ENCODE measurements at regions not wholly inside any gene's neighbourhood (a gene's known extent, or its start where the extent isn't known, plus 50 kb on each side); places are given as distances from the start of the nearest gene placed in this dataset.

DNA sequence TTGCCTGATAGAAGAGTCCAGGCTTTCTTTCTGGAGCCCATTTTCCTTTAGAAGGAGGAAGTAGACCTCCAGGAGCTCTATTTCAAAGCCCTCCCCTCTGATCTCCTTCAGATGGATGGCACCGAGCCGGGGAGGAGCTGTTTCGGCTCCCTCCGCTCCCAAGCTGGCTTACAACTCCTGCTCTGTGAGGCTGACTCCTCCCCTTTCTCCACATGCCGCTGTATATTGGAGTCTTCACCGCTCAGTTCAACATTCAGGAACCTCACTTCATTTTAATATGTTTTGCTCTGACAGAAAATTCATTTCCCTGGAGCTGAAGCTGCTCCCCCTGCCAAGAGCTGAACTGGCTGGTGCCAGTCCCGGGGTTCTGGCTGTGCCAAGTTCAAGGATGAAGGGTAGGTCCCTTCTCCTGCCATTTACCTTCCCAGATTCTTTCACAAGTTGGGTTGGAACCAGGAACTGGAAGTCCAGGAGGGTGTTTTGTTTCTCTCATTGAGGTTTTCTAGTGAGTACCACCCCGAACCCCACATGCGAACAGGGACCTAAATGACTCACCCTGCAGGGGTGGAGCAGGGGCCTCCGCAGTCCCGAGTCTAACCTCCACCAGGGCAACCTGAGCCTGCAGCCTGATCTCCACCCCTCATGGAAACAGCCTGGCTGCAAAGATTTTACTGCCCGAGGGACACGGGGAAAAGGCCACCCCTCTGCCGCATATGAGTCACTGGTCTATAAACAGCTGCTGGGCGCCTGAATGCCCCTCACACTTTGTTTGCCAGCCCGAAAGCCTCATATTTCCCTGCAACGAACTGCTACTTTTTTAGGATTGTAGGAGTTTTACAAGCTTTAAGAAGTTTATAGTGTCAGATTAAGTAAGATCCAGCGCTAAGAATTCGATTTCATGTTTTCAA, 68.6 kb upstream of the FOXA2 start:
- DNase-seq (ENCODE audit: low read depth): no peak

DNA sequence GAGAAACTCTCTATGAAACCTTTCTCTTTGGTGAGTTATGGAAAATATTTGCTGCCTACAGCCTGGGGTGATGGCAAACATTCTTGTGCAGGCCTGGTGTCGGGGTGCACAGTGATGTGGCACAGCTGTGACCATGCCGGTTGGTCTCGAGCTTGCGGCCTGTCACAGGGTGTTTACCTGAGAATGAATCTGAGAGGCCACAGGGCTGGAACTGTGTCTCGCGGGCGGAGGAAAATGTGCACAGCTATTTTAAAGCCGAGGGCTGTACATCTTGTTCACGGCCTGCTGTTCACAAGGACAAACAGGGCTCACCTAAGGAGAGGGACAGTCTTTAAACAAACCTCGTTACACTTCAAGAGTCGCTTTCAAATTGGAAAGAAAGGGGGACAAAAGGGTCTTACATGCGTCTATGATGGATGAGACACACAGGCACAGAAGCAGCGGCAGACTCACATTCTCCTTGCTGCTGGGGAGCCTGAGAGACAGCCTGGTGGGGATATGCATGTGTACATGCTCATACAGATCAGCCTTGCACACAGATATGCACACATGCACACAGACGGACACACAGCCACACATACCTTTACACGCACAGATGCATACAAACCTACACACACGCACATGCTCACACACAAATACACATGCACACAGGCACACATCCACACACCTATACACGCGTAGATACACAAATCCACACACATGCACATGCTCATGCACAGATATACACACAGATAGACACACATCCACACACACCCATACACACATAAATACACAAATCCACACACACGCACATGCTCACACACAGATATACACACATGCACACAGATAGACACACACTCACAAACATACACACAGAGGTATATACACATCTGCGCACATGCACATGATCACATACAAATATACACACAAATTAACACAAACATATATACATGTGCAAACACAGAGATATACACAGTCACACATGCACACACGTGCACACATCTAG, 69.6 kb upstream of the FOXA2 start:
- DNase-seq (ENCODE audit: low read depth): no peak

DNA sequence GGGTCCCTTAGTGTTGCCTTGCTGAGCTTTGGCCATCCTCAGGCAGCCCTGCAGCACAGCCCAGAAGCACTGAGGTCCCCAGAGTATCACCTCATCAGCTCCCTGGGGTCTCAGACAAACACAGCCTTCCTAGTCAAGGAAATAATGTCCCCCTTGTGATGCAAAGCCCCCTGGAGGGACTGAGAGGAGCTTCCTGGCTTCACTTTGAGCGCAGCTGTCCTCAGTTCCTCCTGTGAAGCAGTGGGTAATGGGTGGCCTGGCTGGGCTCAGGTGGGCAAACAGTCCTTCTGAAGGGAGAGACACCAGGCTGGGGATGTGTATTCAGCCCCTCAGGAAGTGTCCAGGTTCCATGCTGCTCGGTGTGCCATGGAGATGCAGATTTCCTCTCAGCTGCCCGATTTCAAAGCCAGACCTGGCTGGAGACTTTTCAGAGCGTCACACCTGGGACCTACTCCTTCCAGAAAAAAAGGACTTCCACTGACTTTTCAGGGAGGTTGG, 79.2 kb upstream of the FOXA2 start:
- no peak for DNase-seq (ENCODE audit: low read depth)

DNA sequence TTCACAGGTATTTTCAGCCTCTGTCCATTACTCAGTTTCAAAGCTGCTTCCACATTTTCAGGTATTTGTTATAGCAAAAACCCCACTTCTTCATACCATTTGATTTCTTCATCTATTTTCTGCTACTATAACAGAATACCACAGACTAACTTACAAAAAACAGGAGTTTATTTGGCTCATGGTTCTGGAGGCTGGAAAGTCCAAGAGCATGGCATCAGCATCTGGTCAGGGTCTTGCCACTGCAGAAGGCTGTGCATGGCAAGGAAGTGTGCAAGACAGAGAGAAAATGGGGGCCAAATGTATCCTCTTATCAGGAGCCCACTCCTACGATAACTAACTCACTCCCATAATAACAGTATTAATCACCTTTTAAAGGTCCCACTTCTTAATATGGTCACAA, 82.8 kb upstream of the FOXA2 start:
- DNase-seq (ENCODE audit: low read depth): no peak

DNA sequence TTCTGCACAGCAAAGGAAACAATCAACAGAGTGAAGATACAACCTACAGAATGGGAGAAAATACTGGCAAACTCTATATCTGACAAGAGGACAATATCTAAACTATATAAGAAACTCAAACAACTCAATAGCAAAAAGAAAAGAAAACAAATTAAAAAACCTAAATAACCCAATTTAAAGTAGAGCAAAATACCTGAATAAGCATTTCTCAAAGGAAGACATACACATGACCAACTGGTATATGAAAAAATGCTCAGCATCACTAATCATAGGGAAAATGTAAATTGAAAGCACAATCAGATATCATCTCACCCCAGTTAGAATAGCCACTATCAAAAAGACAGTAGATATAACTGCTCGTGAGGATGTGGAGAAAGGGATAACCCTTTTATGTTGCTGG, 87.8 kb upstream of the FOXA2 start:
- no peak for DNase-seq (ENCODE audit: low read depth)

DNA sequence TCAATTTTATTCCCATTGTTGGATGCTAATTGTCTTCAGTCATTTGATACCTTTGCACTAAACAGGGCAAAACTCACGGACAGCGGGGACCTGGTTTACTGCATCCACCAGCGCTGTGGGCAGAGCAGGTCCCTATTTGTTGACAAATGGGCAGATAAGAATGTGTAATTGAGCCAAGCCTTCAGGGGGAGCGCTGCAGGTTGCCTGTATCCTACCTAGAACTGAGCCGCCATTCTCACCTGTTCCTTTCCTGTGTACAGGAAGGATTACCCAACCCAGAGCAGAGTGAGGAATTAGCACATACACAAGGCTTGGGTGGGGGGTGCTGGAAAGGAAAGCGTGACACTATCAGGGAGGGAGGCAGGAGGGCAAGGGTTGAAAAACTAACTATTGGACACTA, 89.1 kb upstream of the FOXA2 start:
- DNase-seq (ENCODE audit: low read depth): no peak

DNA sequence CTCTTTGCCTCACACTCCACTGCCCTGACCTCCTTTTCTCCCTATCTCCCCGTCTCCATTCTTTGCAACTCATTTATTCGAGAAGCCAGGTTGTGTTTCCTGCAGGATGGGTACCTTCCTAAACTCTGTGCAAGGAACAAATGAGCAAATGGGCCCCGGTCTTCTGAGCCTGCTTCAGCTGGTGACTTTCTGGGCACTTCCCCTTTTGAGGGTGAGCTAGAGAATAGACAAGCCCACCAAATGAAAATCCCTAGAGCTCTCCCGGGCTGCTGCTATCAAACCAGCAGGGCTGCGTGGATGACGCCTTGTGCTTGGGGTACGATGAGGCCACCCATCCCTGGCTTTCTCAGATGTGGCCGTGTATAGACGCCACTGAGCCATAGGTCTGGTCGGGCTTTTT, 91.0 kb upstream of the FOXA2 start:
- no peak for DNase-seq (ENCODE audit: low read depth)

DNA sequence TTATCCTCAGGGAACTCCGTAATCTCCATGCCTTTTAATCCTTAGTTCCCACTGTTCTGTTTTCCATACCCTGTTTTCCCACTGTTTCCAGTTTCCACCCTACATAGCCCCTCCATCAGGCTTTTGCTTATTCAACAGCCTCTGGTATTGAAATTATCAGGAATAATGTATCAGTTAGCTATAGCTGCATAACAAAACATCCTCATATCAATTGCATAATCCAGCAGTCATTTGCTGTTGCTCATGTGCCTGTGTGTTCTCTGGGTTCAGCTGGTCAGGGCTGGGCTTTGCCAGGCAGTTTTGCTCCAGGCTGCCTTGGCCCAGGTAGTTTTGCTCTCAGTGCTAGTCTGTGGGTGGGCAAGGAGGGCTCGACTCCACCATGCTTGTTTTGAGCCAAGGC, 94.3 kb upstream of the FOXA2 start:
- DNase-seq (ENCODE audit: low read depth): no peak

DNA sequence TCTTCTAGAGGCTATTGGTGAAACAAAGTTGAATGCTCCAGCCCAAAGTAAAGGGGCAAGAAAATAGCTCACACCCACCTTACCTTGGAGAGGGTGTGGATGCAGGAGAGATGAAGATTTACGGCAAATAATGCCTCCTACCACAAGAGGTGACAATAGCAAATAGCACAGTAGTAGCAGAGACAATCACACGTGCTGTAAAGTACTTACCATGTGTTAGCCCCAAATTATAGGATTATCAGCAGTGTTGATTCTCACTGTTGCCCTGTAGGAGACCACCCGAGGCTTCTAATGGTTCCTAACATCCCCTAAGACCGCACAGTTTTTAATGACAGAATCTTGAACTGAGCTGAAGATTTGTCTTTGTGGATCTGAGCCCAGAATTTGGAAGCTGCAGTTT, 94.8 kb upstream of the FOXA2 start:
- DNase-seq (ENCODE audit: low read depth): no peak

DNA sequence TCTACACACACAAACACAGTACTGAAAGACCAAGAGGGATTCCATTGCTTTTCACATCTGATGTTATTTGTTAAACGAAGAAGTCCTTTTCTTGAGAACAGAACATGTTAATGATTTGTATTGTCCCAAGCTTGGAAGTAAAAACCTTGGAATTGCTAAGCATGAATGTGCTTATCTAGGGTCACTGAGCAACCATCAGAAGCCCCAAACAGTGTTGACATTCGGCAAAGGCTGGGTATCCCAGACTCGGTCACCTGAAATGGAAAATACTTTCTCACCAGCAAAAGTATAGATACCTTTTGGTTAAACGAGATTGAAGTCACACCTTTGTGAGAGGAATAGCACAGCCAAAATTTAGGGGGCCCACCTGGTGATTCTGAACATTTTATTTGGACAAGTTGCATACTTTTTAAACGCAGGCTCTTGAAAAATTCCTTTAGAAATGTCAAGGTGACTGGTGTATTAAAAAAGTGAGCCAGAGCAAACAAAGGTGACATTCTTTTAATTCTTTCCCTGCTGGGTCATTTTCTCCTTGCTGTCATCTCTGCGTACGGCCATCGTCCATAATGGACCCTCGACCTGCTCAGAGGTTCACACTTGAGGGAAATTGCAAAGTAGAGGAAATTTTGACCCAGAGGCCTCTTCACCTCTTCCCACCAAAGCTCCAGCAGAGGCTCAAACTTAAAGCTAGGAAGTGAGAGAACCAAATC, 95.8 kb upstream of the FOXA2 start:
- no peak for DNase-seq (ENCODE audit: low read depth)

DNA sequence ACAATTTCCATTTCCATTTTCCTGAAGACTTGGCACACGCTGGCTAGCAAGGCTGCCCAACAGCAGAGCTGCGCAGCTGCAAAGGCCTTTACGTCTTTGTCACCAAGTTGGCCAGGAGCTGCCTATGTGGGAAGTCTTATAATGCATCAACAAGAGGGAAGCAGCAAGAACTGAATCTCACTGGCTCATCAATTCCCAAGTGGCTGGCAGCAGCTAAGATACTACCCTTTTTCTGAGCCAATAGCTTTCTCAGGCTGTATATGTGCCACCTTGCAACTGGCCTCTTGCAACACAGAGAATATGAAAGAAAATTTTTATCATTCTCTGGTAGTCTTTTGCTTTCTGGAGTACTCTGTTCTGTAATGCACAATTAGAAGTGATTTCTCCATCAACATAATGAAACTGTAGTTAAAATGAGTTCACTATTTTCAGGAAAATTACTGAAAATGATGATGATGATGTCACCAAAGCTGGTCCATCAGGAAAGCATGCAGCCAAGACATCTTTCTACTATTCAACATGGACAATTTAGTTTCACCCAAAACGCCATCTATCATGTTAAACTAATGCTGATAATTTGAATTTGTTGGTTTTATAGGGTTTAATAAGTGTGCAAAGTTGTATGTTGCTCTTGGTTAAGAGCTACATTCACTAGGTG, 97.3 kb upstream of the FOXA2 start:
- DNase-seq (ENCODE audit: low read depth): no peak

DNA sequence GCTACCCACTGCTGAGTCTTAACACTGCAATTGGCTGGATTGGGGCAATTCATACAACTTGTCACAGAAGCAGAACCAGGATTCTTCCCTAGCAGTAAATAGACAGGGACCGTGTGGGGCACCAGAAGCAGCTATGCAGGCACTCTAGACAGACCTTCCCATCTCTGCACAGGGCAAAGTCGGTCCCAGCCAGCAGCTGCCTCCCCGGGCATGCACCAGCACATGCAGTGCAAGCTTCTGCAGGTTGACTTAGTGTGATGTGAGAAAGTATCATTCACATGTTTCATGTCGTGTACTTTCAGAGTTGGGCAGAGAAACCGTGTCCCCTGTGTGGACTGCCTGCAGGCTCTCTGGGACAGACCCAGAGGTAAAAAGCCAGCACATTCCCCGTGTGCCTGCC, 98.0 kb upstream of the FOXA2 start:
- DNase-seq (ENCODE audit: low read depth): no peak

DNA sequence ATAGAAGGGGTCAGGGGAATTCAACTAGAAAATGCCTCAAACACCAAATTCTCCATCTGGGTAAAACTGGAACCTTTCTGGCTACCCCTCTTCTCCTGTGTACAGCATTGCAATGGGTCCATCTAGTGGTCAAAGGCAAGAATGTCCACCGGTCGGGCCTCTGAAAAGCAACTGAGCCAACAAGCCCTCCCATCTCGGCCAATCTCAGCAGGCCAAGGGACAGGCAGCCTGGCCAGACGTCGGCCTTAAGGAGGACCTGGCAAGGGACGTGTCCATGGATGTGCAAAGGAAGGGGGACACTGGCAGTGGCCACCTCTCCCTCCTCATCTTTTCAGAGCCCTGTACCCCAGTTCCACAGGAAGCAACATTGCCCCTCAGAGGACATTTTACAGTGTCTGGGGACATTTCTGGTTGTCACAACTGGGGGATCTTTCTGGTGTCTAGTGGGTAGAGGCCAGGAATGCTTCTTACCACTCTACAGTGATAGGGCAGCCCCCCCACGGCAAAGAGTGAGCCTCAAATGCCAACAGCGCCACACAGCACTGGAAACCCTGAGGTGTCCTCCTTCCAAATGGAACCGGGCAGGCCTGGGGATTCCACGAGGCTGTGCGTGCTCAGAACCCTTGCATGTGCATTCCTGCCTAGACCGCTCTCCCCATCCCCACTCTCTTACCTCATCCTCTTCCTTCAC, 99.8 kb upstream of the FOXA2 start:
- DNase-seq (ENCODE audit: low read depth): peak; percentile 48

DNA sequence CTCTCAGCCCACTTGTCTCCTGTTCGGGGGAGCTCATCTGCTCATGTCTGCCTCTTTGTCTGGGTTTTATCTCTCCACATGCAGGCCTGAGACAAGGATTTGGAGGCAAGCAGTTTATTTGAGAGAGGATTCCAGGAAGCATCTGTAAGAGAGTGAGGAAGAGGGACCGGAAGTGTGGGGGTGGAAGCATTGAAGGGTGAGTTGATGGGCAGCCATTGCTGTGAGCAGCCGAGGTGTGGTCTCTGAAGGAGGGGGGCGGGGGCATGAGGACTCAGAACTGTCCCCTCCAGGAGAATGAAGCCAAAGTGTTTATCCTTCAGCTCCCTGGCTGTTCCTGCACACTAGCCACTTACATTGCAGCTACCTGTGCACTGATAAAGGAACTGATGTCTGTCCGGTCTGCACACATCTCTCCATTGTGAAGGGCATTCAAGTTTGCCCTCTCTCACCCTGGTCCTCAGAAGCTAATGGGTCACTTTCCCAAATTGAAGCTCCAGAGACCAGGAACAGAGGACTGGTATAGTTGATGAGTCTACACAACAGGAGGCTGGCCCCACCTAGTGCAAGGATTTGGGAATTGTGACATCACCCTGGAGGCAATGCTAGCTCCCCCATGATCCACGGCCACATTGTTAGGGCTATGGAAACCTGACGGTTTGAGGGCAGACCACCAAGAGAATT, 100.5 kb upstream of the FOXA2 start:
- DNase-seq (ENCODE audit: low read depth): no peak

DNA sequence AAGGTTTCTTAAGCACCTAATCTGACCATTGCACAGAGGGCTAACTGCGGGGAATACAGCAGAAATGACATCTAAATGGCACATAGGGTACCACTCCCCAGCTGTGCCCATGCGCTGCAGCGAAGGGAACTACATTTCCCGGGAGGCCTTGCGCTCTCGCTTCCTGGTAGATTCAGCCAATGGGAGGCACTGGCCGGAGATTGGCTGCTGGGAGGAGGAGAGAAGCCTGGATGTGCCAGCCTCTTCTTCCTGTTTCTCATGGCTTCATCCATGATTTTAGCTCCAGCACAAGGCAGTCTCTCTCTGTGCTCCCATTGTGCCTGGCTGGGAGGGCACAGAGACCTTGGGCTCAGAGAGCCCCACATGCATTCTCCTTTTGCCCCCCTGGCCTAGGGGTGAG, 101.7 kb upstream of the FOXA2 start:
- peak; percentile 21 for DNase-seq (ENCODE audit: low read depth)

DNA sequence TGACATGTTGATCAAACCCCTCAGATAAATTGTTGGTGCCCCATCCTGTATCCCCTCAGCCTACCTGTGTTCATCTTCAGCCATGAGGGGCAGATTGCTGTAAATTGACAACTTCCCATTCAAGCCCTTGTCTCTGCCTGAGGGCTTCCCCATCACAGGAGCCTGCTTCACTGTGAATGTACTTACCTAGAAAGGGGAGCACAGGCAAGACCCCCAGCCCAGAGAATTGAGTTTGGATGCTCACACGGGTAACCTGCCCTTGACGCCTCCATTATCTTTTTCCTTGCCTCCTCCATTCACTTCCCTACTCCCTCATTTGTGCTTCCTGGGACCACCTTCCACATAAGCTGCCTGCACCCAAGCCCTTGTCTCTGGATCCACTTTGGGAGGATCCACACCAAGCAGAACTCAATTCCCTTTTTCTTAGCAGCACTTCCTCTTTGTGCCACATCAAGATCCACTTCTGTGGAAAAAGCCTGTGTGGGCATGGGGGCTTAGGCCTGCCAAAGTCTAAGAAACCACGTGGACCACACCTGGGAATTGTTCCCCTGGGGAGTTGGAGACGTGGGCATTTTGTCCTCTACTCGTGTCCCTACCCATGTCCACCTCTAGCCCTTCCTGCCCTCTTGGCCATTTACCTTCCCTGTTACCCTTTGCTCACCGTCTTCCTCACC, 103.4 kb upstream of the FOXA2 start:
- DNase-seq (ENCODE audit: low read depth): no peak

DNA sequence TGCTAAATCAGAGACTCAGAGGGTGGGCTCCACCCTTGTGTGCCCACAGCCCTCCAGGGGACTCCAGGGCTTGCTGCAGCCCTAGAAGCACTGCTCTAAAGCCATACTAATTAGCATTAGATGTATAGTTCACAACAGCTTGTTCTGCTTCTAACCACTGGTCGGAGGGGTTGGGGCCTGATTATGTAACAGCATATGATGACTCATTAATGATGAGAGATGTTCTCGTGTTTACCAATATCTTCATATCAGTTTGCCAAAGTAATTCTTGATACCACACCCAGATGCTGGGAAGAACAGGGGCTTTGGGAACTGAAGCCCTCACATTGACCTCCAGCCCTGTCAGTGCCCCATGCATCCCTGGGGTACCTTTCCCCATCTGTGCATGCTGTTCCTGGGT, 104.1 kb upstream of the FOXA2 start:
- DNase-seq (ENCODE audit: low read depth): no peak

DNA sequence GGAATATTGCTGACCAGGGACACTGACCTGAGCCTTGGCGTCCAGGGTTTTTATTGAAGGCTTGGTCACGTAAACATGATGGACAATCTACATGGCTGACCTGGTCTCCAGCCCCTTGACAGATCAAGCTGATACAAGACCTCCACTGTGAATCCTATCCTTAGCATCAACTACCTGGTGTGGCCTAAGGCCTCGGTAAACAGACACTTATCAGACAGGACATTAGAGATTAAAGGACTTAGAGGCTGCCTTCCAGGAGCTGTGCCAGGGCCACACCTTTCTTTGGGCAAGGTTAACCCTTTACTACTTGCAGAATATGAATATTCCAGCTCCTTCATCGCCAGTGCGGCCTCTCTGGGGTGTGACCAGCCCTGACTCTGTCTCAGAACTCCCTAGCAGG, 104.9 kb upstream of the FOXA2 start:
- DNase-seq (ENCODE audit: low read depth): no peak

DNA sequence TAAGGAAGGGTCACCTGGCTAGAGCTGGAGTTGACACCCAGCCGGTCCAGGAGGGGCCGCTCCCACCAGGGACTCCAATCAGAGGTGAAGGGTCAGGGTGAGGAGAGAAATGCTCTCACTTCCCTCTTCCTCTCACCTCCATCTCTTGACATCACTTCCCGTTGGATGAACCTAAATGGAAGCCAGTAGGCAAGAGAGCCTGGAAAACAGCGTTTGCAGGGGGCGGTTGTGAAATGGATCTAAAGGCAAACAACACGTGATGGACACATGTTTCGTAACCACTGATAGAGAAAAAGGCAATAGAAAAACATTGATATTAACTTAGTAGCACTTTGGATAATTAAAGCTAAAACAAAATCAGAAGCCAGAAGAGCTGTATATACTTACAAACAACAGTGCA, 105.6 kb upstream of the FOXA2 start:
- DNase-seq (ENCODE audit: low read depth): no peak

DNA sequence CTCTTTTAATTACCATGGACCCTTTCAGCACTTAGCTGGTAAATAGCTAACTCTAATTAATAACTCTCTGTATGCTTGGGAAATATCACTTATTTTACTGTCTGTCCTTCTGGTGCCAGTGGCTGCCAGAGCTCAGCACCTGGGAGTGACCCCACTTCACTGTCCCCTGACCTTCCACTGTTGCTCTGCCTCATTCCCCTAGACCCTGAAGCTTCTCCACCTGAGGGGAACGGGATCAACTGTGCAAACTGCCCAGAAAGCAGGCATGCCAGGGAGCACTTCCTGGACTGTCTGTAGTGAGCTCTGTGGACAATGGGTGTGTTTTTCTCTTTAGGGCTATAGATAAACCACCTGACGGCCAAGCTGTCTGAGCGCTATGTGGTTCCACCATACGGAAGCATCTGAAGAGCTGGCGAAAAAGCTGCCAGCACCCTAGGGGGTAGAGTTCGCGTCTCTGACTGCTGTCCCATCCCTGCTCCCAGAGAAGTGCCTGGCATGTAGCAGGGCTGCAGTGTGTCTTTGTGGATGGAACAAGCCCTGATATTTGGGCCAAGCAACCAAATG, 106.3 kb upstream of the FOXA2 start:
- DNase-seq (ENCODE audit: low read depth): no peak
